Body of pancreas (tissue), 4 donors: ENCODE measurements at regions not wholly inside any gene's neighbourhood (a gene's known extent, or its start where the extent isn't known, plus 50 kb on each side); places are given as distances from the start of the nearest gene placed in this dataset.

Experiments
- ATAC-seq: fragments of 150-250 bp; one replicate; pipeline ENCODE4 v1.9.1; 2016
- DNase-seq, 4 donors: peaks; one replicate each; pipeline ENCODE4 v3.0.0-alpha.2; 2019
- H3K27ac ChIP-seq, 4 donors: fragments of 200-600 bp; sonication (generic); 1 replicate in 3 of 4; 2 replicates in 1 of 4; pipeline versions ENCODE4 v1.5.1 to v1.6.1; 2016 to 2019; ENCODE audit warnings: mild to moderate bottlenecking in 1 of 4, mixed read lengths in 1 of 4, moderate library complexity in 1 of 4
- H3K27me3 ChIP-seq, 2 donors: fragments of 200-600 bp; sonication (generic); one replicate each; pipeline ENCODE4 v1.6.0; 2016; ENCODE audit warnings: mild to moderate bottlenecking in 1 of 2
- H3K36me3 ChIP-seq, 2 donors: fragments of 200-600 bp; sonication (generic); replicated peaks in 1 of 2; 2 replicates each; pipeline ENCODE4 v1.5.1; 2016; ENCODE audit warnings: low read depth in 2 of 2; ENCODE audit not compliant: insufficient read depth in 1 of 2
- H3K4me1 ChIP-seq: fragments of 200-600 bp; sonication (generic); one replicate; pipeline ENCODE4 v1.6.0; 2016
- H3K4me3 ChIP-seq, 2 donors: fragments of 200-600 bp; sonication (generic); 1 replicate in 1 of 2; 2 replicates in 1 of 2; pipeline ENCODE4 v1.5.1; 2016 to 2019
- H3K9me3 ChIP-seq, 3 donors: fragments of 200-600 bp; sonication (generic); 1 replicate in 2 of 3; 2 replicates in 1 of 3; pipeline ENCODE4 v1.5.1; 2016
- CTCF ChIP-seq, 7 experiments: fragments of 450-650 bp in 4 of 7; fragments of 200-600 bp in 3 of 7; sonication (generic) in 3 of 7; IDR thresholded peaks; one replicate each; pipeline ENCODE4 v1.5.1; 2016 to 2019; ENCODE audit warnings: antibody characterized with exemption in 7 of 7
- POLR2A ChIP-seq, 3 donors: fragments of 450-650 bp; IDR thresholded peaks; one replicate each; pipeline ENCODE4 v1.6.1; 2016; ENCODE audit warnings: antibody characterized with exemption in 3 of 3, mild to moderate bottlenecking in 2 of 3
- WGBS, 2 donors: methylation state at CpG; one replicate each; pipeline ENCODE4 v1.1.5; 2017; 5-methylcytosine and 5-hydroxymethylcytosine counted together
- intact Hi-C: fragments of 100-400 bp; cut with DNase I; formaldehyde crosslinking; loops from one replicate; pipeline ENCODE4 v1.15.1; 2023

DNA sequence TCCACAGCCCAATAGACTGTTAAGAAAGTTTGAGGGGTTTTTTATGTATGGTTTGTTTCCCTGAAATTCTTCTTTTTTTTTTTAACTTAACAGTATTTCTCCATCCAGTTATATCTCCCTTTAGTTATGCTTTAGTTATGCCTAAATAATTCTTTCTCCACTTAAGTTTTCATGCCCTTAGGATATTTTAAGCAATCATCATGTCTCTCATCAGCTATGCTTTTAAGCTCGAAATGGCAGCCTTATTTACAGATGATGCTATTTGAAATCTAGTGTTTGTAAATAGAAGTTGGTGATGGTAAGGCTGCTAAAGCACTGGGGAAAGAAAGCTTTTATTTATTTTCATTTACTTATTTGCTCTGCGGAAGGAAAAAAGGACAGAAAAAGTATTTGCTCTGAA lies 439.3 kb downstream of the TFAP2B start:
- H3K27me3 ChIP-seq, result no peaks in the 10 kb centered on the region
- no peak overlapping the region for H3K4me3 ChIP-seq
- no peak for DNase-seq
- H3K4me1 ChIP-seq, result no peaks in the 10 kb centered on the region
- H3K36me3 ChIP-seq, result no peaks in the 10 kb centered on the region
- no peak overlapping the region for H3K27ac ChIP-seq
- TF ChIP-seq POLR2A (IDR thresholded peaks at IDR 0.05) (no peak), CTCF (IDR thresholded peaks at IDR 0.05) (no peak)
- no peak for ATAC-seq
- WGBS, 2 donors, result 63 to 69% methylated on average over 2 of the region's 2 CpGs
- no peaks in the 10 kb centered on the region for H3K9me3 ChIP-seq
- intact Hi-C loops, result no loop called here

DNA sequence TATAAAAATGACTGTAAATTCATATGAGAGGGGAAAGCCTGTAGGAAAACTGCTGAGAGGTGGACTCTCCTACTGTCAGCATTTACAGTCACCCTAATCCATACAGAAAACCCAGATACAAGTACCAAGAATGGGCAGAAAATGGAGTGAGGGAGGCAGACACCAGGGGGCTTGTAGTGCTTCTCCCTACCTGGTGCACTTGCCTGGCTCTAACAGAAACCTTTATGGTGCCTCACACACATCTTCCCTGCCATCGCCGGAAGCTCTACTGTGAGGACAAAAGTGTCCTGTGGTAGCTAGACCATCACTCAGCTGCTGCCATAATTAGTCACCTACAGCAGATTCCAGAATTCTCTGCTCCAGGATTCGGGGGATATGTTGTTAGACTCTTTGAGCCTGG lies 441.3 kb downstream of the TFAP2B start:
- H3K4me3 ChIP-seq, result no peak overlapping the region
- no peak for DNase-seq
- 43 to 75% methylated on average over 3 of the region's 3 CpGs for WGBS, 2 donors
- H3K4me1 ChIP-seq, result no peaks in the 10 kb centered on the region
- H3K27me3 ChIP-seq, result no peaks in the 10 kb centered on the region
- H3K27ac ChIP-seq, result no peak overlapping the region
- TF ChIP-seq POLR2A (IDR thresholded peaks at IDR 0.05) (no peak), CTCF (IDR thresholded peaks at IDR 0.05) (no peak)
- H3K36me3 ChIP-seq, result no peaks in the 10 kb centered on the region
- no peaks in the 10 kb centered on the region for H3K9me3 ChIP-seq
- ATAC-seq, result no peak
- intact Hi-C loops, result no loop called here

GRCh38 chr6:51261691-51262090 lies 443.0 kb downstream of the TFAP2B start:
- Histone ChIP-seq H3K27me3 (no peaks in the 10 kb centered on the region), H3K9me3 (no peaks in the 10 kb centered on the region), H3K27ac (no peak overlapping the region), H3K4me1 (no peaks in the 10 kb centered on the region), H3K36me3 (no peaks in the 10 kb centered on the region), H3K4me3 (no peak overlapping the region)
- ATAC-seq (no peak), DNase-seq (no peak)
- 53 to 59% methylated on average over 5 of the region's 5 CpGs for WGBS, 2 donors
- TF ChIP-seq CTCF (IDR thresholded peaks at IDR 0.05) (no peak), POLR2A (IDR thresholded peaks at IDR 0.05) (no peak)
- intact Hi-C loops, result no loop called here

GRCh38 chr6:51265426-51265825 lies 446.8 kb downstream of the TFAP2B start:
- H3K9me3 ChIP-seq, result no peaks in the 10 kb centered on the region
- no peak overlapping the region for H3K4me3 ChIP-seq
- WGBS, 2 donors, result 37 to 64% methylated on average over 3 to 4 of the region's 4 CpGs
- H3K27ac ChIP-seq, result no peak overlapping the region
- intact Hi-C loops, result no loop called here
- no peaks in the 10 kb centered on the region for H3K36me3 ChIP-seq
- TF ChIP-seq POLR2A (IDR thresholded peaks at IDR 0.05), result no peak
- TF ChIP-seq CTCF (IDR thresholded peaks at IDR 0.05), result no peak
- no peak for ATAC-seq
- no peaks in the 10 kb centered on the region for H3K27me3 ChIP-seq
- H3K4me1 ChIP-seq, result no peaks in the 10 kb centered on the region
- peak in 2 of 4 donors; percentile 4 to 35 for DNase-seq

DNA sequence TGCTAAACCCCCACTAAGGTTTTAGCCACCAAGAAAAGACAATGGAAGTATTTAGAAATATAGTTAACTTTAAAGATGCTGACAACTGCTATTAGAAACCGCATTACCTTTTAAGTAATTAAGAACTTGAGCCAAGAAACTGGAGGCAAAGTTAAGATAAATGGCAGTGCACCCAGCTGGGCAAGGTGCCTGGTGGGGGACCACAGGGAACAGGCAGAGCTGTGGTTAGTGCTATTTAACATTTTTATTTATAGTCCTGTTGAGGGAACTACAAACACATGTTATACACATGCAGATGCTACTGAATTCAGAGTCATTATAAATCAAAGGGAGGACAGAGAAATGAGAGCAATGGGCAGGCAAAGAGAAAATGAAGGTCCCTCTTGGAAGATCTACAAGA lies 447.9 kb downstream of the TFAP2B start:
- Histone ChIP-seq H3K27me3 (no peaks in the 10 kb centered on the region), H3K9me3 (no peaks in the 10 kb centered on the region), H3K36me3 (no peaks in the 10 kb centered on the region), H3K27ac (no peak overlapping the region), H3K4me3 (no peak overlapping the region), H3K4me1 (no peaks in the 10 kb centered on the region)
- WGBS, 2 donors, result 26 to 30% methylated on average over 1 of the region's 1 CpG
- no peak for ATAC-seq
- intact Hi-C loops, result no loop called here
- no peak for DNase-seq
- TF ChIP-seq POLR2A (IDR thresholded peaks at IDR 0.05) (no peak), CTCF (IDR thresholded peaks at IDR 0.05) (no peak)
